Muscle of arm (tissue), 1 donor: ENCODE measurements at regions not wholly inside any gene's neighbourhood (a gene's known extent, or its start where the extent isn't known, plus 50 kb on each side); places are given as distances from the start of the nearest gene placed in this dataset.
"Not testable (repeated sequence)": the region's sequence is repeated elsewhere in the genome, so short reads cannot be mapped to it uniquely, and the experiment has no call there.

ENCODE experiments used
- DNase-seq: peaks from one replicate; pipeline ENCODE4 v3.0.0-alpha.2; 2013

GRCh38 chr19:28737021-28737895, 475.7 kb downstream of the UQCRFS1 start:
- DNase-seq, result peak; percentile 54

- no peak for DNase-seq
These were observed 476.4 kb downstream of the UQCRFS1 start for GRCh38 chr19:28736528-28736927.

DNA sequence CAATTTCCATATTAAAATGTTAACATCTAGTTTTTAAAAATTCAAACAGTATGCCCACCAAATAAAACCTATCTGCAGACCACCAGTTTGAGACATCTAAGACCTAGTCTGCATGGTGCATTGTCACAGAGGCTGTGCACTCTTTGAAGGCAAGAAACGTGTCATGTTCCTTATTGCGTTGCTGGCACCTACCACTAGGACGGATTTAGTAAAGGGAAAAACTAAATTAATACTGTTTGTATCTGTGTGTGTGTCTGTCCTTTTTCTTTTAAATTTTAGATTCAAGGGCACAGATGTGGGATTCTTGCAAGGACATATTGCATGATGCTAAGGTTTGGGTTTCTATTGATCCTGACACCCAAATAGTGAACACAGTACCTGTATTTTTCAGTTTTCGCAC, 481.4 kb downstream of the UQCRFS1 start:
- no peak for DNase-seq

GRCh38 chr19:28730791-28731512, 482.0 kb downstream of the UQCRFS1 start:
- DNase-seq, result peak; percentile 20

DNA sequence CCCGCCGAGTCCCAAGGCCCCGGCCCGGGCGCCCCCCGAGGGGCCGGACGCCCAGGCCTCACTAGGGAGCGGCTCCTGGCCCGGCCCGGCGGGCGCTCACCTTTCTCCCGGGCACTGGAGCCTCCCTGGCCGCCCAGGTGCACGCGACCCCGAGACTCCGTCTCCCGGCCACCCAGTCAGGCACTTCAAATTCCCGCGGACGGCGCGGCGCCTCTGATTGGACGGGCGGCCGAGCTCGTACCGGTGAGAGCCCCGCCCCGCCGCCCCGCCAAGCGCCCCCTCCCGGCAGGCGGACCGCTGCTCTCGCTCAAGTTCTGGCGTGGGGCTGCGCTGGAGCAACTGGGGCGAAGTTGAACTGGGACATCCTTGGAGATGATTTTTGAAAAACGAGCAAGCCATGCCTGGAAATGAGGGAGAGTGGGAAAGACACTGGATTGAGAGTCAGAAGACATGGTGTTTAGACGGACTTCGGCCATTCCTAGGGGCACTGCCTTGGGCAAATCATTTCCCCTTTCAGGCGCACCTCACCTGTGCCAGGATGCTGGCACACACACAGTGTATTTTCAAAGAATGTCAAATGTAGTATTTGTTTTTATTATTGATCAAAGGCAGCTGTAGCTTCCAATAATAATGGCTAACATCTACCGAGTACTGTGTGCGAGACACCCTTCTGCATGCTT, 485.3 kb downstream of the UQCRFS1 start:
- peak; percentile 4 for DNase-seq

GRCh38 chr19:28726533-28727479, 486.1 kb downstream of the UQCRFS1 start:
- no peak for DNase-seq

GRCh38 chr19:28718909-28719308, 494.0 kb downstream of the UQCRFS1 start:
- no peak for DNase-seq

- no peak for DNase-seq
These were observed 497.8 kb downstream of the UQCRFS1 start for GRCh38 chr19:28715157-28715556.

DNA sequence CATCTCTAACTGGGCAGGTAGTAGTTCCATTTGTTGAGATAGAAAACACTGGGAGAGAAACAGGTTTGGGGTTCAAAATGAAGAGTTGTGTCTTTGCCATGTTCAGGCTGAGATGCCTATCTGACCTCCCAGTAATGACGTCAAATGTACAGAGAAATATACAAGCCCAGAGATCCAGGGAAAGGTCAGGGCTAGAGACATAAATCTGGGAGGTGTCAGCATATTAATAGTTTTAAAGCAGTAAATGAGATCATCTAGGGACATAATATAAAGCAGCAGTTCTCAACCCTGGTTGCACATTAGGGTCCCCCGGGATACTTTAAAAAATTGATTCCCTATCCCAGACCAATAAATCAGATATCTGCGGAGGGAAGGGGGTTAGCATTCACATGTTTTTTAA, 501.5 kb downstream of the UQCRFS1 start:
- DNase-seq, result no peak

DNA sequence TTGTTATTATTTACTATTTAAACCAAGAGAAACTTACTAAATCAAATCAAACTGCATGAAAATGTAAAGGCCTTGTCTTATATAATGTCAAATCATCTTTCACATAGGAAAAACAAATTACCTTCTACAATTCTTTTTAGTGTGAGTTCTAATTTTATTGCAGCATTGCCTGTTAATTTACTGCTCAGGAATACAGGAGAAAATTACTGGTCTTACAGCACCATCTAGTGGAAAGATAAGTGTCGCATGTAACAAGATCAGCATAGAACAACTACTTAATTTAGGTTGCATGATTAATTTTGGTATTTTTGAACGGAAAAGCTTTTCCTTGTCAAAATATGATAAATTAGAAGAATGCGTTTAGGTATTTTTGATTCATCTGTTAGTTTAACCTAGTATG, 502.7 kb downstream of the UQCRFS1 start:
- peak; percentile 54 for DNase-seq

DNA sequence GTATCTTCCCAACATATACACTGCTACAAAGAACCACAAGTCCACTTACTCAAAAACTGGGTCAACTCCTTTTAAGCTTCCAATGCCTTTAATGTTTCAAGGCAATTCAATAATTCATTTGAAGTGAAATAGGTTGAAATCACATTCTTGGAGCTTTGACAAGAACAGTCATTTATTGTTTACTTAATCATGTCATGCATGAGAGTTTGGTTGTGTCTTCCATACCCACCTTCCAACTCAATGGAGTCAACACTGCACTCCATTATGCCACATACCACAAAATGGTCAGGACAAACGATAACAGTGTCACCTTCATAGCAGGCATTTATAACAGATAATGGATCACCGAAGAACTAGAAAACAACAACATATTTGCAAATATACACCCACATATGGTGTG, 506.3 kb downstream of the UQCRFS1 start:
- no peak for DNase-seq

GRCh38 chr19:28705008-28705407, 507.9 kb downstream of the UQCRFS1 start:
- no peak for DNase-seq

DNA sequence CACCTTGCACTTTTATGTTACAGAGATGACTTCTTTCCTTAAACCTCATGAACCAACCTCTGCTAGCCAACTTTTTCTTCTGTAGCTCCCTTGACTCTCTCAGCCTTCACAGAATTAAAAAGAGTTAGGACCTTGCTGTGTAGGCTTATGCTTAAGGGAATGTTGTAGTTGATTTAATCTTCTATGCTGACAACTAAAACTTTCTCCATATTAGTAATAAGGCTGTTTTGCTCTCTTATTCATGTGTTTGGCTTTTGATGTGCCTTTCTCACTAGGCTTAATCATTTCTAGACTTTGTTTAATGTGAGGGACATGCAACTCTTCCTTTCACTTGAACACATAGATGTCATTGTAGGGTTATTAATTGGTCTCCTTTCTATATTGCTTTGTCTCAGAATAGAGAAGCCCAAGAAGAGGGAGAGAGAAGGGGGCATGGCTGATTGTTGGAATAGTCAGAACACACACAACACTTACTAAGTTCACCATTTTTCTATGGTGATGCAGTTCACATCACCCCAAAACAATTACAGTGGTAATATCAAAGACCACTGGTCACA, 509.5 kb downstream of the UQCRFS1 start:
- no peak for DNase-seq

- DNase-seq, result no peak
These were observed 511.5 kb downstream of the UQCRFS1 start for GRCh38 chr19:28701491-28701890.

- no peak for DNase-seq
These were observed 512.8 kb downstream of the UQCRFS1 start for GRCh38 chr19:28700176-28700575.

DNA sequence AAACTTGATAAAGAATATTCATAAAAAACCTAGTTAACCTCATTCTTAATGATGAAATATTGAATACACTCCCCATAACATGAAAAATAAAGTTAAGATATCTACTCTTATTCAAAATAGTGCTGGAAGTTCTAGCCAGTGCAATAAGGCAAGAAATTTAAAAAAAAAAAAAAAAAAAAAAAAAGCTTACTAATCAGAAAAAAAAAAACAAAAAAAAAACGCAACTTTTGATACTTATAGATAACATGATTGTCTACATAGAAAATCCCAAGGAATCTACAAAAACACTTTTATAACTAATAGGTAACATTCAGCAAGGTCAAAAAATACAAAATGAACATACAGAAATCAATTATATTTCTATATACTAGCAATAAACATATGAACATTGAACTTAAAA, 515.6 kb downstream of the UQCRFS1 start:
- DNase-seq, result no peak

- no peak for DNase-seq
These were observed 518.1 kb downstream of the UQCRFS1 start for GRCh38 chr19:28694812-28695211.

DNA sequence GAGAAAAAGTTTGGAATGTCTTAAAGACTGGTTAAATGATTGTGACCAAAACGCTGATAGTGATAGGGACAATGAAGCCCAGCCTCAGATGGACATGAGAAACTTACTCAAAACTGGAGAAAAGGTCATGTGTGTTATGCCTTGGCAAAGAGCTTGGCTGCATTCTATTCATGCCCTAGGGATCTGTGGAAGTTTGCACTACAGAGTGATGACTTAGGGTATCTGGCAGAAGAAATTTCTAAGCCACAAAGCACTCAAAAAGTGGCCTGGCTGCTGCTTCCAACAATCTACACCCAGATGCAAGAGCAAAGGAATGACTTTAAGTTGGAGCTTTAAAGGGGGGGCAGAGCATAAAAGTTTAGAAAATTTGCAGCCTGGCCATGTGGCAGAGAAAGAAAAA, 521.3 kb downstream of the UQCRFS1 start:
- no peak for DNase-seq

DNA sequence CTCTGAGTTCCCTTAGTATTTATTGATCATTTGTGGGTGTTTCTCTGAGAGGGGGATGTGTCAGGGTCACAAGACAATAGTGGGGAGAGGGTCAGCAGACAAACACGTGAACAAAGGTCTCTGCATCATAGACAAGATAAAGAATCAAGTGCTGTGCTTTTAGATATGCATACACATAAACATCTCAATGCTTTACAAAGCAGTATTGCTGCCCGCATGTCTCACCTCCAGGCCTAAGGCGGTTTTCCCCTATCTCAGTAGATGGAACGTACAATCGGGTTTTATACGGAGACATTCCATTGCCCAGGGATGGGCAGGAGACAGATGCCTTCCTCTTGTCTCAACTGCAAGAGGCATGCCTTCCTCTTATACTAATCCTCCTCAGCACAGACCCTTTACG, 523.5 kb downstream of the UQCRFS1 start:
- DNase-seq, result not testable (repeated sequence)

DNA sequence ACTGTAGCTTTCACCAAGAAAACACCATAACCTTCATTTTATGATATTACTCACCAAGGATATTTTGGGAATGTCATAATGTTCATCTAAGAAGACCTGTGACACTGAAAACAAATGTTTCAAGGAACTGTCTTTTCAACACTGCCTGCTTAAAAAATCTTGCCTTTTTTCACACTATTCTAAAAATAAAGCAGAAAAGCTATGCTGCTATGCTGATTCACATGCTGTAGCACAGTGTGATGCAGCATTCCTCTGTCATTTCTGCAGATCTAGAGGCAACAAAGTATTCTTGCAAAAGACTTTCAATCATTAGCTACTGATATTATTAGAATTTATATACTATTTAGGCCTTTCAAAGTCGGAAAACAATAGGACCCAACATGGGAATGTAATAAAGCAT, 525.7 kb downstream of the UQCRFS1 start:
- no peak for DNase-seq

DNA sequence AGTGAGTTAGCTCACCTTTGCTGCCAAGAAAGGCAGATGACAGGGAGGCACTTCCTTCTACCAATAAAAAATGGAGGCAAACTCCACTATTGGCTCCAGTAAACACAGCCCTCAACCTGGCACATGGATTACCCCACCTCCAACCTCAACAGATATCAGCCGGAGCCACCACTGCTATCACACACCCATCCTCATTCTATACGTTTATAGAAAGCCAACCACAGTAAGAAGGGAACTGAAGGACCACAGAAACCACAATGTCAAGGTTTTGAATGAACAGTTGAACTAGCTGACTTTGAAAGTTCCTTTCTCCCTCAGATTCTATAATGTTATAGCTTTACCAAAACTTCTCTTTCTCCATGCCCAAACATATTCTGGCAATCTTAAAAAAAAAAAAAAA, 526.2 kb downstream of the UQCRFS1 start:
- DNase-seq, result no peak
